BE2C (cell line): ENCODE measurements at regions not wholly inside any gene's neighbourhood (a gene's known extent, or its start where the extent isn't known, plus 50 kb on each side); places are given as distances from the start of the nearest gene placed in this dataset.

ENCODE experiments used
- DNase-seq: peaks from one replicate; pipeline ENCODE4 v3.0.0-alpha.2; 2020
- H3K27me3 ChIP-seq: fragments of 250-450 bp; sonication (Bioruptor Pico); 2 replicates; pipeline ENCODE4 v1.5.1; 2020; ENCODE audit warnings: mild to moderate bottlenecking
- H3K36me3 ChIP-seq: fragments of 250-450 bp; sonication (Bioruptor Pico); 2 replicates; pipeline ENCODE4 v1.5.1; 2020; ENCODE audit warnings: mild to moderate bottlenecking
- H3K4me1 ChIP-seq: fragments of 250-450 bp; sonication (Bioruptor Pico); 2 replicates; pipeline ENCODE4 v1.5.1; 2020
- H3K4me3 ChIP-seq: 2 replicates; pipeline ENCODE4 v1.5.1; 2011; ENCODE audit warnings: low read depth, low read length
- H3K9me3 ChIP-seq: fragments of 250-450 bp; sonication (Bioruptor Pico); 2 replicates; pipeline ENCODE4 v1.5.1; 2020
- TF ChIP-seq, protein P1 (sequence below): IDR thresholded peaks from 2 replicates; pipeline ENCODE4 v1.5.1; 2012; ENCODE audit warnings: mild to moderate bottlenecking, low read depth, low read length

GRCh38 chr2:216300906-216301305 is 71.4 kb downstream of the MARCHF4 start:
- H3K9me3 ChIP-seq, result no peaks in the 10 kb centered on the region
- DNase-seq, result no peak
- no peak overlapping the region for H3K4me3 ChIP-seq
- H3K36me3 ChIP-seq, result no peaks in the 10 kb centered on the region
- TF ChIP-seq, protein P1, sequence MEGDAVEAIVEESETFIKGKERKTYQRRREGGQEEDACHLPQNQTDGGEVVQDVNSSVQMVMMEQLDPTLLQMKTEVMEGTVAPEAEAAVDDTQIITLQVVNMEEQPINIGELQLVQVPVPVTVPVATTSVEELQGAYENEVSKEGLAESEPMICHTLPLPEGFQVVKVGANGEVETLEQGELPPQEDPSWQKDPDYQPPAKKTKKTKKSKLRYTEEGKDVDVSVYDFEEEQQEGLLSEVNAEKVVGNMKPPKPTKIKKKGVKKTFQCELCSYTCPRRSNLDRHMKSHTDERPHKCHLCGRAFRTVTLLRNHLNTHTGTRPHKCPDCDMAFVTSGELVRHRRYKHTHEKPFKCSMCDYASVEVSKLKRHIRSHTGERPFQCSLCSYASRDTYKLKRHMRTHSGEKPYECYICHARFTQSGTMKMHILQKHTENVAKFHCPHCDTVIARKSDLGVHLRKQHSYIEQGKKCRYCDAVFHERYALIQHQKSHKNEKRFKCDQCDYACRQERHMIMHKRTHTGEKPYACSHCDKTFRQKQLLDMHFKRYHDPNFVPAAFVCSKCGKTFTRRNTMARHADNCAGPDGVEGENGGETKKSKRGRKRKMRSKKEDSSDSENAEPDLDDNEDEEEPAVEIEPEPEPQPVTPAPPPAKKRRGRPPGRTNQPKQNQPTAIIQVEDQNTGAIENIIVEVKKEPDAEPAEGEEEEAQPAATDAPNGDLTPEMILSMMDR, result no peak
- H3K27me3 ChIP-seq, result no peaks in the 10 kb centered on the region
- no peaks in the 10 kb centered on the region for H3K4me1 ChIP-seq

DNA sequence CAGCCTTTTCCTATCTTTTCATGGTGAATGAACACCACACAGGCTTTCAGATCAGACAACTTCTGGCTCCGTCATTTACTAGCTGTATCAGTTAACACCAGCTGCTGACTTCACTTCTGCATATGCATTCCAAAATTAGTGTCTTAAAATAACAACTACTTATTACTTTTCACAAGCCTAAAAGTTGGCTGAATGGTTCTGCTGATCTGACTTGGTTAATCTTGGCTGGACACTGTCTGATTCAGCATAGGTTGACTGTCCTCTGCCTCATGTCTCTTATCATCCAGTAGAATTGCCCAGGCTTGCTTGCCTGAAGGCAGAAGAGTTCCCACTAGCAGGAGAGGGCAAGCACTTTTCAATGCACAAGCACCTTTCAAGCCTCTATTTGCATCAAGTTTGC is 72.7 kb downstream of the MARCHF4 start:
- TF ChIP-seq, protein P1, result no peak

DNA sequence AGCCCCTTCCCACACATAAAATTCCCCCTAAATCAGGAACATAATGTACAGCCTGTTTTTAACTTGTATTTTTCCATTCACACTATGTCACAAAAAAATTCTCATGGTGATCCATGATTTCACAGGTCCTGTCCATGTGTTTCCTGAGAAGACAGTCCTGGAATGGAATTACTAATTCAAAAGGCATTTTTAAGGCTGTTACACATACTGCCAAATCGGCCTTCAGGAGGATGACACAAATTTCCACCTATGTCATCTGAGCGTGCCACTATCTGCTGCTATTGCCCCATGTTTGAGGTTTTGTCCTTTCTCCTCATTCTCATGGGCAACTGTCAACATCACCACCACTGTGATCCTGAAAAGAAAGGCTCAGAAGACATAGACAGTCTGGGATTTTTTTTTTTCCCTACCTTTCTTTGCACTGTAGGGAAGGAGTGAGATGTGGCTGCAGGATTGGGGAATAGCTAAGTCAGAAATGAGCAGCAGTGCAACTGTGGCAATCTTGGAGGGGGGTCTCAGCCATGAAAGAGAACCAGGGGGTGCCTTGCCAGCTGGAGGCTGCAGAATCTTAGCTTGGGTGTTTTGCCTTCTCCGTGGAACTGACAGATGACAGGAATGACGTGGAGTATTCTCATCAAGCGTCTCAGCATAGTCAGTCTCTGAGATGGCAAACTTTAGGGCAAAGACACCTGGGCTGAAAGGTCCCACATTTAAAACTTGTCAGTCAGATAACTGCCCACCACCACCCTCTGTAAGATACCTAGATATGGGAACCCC is 73.4 kb downstream of the MARCHF4 start:
- TF ChIP-seq, protein P1, result no peak
- no peak for DNase-seq
- H3K9me3 ChIP-seq, result no peaks in the 10 kb centered on the region
- H3K36me3 ChIP-seq, result no peaks in the 10 kb centered on the region
- no peaks in the 10 kb centered on the region for H3K27me3 ChIP-seq
- H3K4me3 ChIP-seq, result no peak overlapping the region
- peaks cover 9% of the 10 kb centered on the region for H3K4me1 ChIP-seq

More for the DNA sequence above, 72.7 kb downstream of the MARCHF4 start:
- H3K27me3 ChIP-seq, result no peaks in the 10 kb centered on the region
- DNase-seq, result no peak
- H3K9me3 ChIP-seq, result no peaks in the 10 kb centered on the region
- no peaks in the 10 kb centered on the region for H3K36me3 ChIP-seq
- H3K4me1 ChIP-seq, result 0 out of 2 replicates have a peak, but pooled peaks cover 3% of the 10 kb centered on the region
- H3K4me3 ChIP-seq, result no peak overlapping the region

DNA sequence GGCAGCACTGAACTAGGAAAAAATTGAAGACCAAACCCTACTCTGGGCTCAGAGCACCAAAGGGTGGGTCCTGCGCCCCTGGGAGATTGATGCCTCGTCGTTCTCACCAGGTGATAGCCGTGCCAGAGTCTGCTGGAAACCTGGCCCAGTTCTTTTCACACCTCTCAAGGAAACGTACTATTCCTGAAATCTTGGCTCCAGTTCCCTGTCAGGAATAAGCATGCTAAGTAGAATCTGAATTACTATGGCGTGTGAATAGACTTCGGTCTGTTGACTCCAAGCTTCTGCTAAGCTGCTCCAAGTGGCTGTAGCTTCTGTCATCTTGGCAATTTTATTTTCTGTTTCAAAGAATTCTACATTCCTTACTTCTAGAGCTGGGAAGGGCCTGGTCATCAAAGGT is 75.4 kb downstream of the MARCHF4 start:
- Histone ChIP-seq H3K27me3 (no peaks in the 10 kb centered on the region), H3K4me3 (no peak overlapping the region)
- TF ChIP-seq, protein P1, result no peak

DNA sequence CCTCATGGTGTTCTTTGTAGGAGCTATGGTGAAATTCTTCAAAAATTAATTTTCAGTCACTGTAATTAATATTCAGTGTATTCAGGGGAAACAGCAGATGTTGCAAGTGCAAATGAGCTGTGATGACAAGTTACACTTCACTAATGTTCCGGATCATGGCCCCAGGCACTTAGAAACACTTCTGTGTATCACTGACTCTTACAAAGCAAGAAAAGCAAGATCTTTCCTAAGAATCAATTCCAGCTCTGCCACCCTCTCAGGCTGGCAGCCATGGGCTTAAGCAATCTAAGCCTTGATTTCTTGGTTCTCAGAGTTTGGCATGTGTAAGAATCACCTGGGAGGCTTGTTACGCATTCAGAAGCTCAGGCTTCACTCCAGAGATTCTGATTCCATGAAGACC is 78.0 kb downstream of the MARCHF4 start:
- Histone ChIP-seq H3K36me3 (no peaks in the 10 kb centered on the region), H3K9me3 (no peaks in the 10 kb centered on the region), H3K4me1 (peaks cover 22% of the 10 kb centered on the region), H3K27me3 (no peaks in the 10 kb centered on the region), H3K4me3 (no peak overlapping the region)
- DNase-seq, result no peak
- TF ChIP-seq, protein P1, result no peak

More for the DNA sequence above, 75.4 kb downstream of the MARCHF4 start:
- Histone ChIP-seq H3K9me3 (no peaks in the 10 kb centered on the region), H3K4me1 (peaks cover 22% of the 10 kb centered on the region), H3K36me3 (no peaks in the 10 kb centered on the region)
- DNase-seq, result no peak

GRCh38 chr2:216293883-216294282 is 78.4 kb downstream of the MARCHF4 start:
- peaks cover 22% of the 10 kb centered on the region for H3K4me1 ChIP-seq
- H3K9me3 ChIP-seq, result no peaks in the 10 kb centered on the region
- no peaks in the 10 kb centered on the region for H3K36me3 ChIP-seq
- no peak overlapping the region for H3K4me3 ChIP-seq
- no peak for DNase-seq
- TF ChIP-seq, protein P1, result no peak
- H3K27me3 ChIP-seq, result no peaks in the 10 kb centered on the region
